ENCODE measurements at regions not wholly inside any gene's neighbourhood (a gene's known extent, or its start where the extent isn't known, plus 50 kb on each side); places are given as distances from the start of the nearest gene placed in this dataset.
"Not testable (repeated sequence)": the region's sequence is repeated elsewhere in the genome, so short reads cannot be mapped to it uniquely, and the experiment has no call there.

- 80% methylated on average over 1 of the region's 3 CpGs for WGBS (ENCODE audit: insufficient coverage, low lambda C conversion rate)
- DNase-seq, result no peak
- Histone ChIP-seq H3K27me3 (ENCODE audit: control insufficient read depth, insufficient read depth, low read length) (no peaks in the 10 kb centered on the region), H3K4me1 (ENCODE audit: control insufficient read depth, insufficient read depth, low read length) (no peaks in the 10 kb centered on the region), H3K27ac (ENCODE audit: low read length) (no peak overlapping the region), H3K9me3 (ENCODE audit: control insufficient read depth, low read depth, low read length) (no peaks in the 10 kb centered on the region), H3K4me3 (ENCODE audit: low read length) (no peak overlapping the region), H3K36me3 (ENCODE audit: control insufficient read depth, insufficient read depth, low read length) (no peaks in the 10 kb centered on the region)
These were observed 219.5 kb downstream of the TMEM161B start for GRCh38 chr5:88049156-88049555.

GRCh38 chr5:88045931-88046461 lies 222.6 kb downstream of the TMEM161B start:
- no peak for DNase-seq

DNA sequence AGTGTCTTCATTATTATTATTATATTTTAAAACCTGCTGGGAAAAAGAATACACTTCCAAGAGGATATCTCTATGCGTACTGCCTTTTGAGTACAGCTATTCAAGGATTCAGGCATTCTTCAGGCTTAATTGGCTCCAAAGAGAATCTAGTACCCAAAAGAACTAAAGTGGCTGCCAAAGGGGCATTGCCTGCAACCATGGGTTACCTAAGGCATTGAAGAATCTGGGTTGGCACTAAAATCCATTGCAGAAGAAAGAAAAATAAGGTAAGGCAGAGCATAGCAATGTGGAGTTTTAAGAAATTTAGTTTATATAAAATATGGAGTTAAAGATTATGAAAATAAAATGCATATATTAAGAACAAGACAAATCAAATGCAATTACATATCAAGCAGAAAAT lies 223.5 kb downstream of the TMEM161B start:
- no CpG with 5 or more reads among the region's 1 CpG for WGBS (ENCODE audit: insufficient coverage, low lambda C conversion rate)
- no peaks in the 10 kb centered on the region for H3K9me3 ChIP-seq (ENCODE audit: control insufficient read depth, low read depth, low read length)
- H3K27me3 ChIP-seq (ENCODE audit: control insufficient read depth, insufficient read depth, low read length), result no peaks in the 10 kb centered on the region
- no peak for DNase-seq
- no peak overlapping the region for H3K4me3 ChIP-seq (ENCODE audit: low read length)
- H3K27ac ChIP-seq (ENCODE audit: low read length), result no peak overlapping the region
- no peaks in the 10 kb centered on the region for H3K36me3 ChIP-seq (ENCODE audit: control insufficient read depth, insufficient read depth, low read length)
- H3K4me1 ChIP-seq (ENCODE audit: control insufficient read depth, insufficient read depth, low read length), result no peaks in the 10 kb centered on the region

More at GRCh38 chr5:88045931-88046461, 222.6 kb downstream of the TMEM161B start:
- H3K4me3 ChIP-seq (ENCODE audit: low read length), result no peak overlapping the region
- H3K27ac ChIP-seq (ENCODE audit: low read length), result no peak overlapping the region
- H3K4me1 ChIP-seq (ENCODE audit: control insufficient read depth, insufficient read depth, low read length), result no peaks in the 10 kb centered on the region
- no peaks in the 10 kb centered on the region for H3K27me3 ChIP-seq (ENCODE audit: control insufficient read depth, insufficient read depth, low read length)
- H3K9me3 ChIP-seq (ENCODE audit: control insufficient read depth, low read depth, low read length), result no peaks in the 10 kb centered on the region
- WGBS (ENCODE audit: insufficient coverage, low lambda C conversion rate), result 93% methylated on average over 2 of the region's 4 CpGs
- H3K36me3 ChIP-seq (ENCODE audit: control insufficient read depth, insufficient read depth, low read length), result no peaks in the 10 kb centered on the region

DNA sequence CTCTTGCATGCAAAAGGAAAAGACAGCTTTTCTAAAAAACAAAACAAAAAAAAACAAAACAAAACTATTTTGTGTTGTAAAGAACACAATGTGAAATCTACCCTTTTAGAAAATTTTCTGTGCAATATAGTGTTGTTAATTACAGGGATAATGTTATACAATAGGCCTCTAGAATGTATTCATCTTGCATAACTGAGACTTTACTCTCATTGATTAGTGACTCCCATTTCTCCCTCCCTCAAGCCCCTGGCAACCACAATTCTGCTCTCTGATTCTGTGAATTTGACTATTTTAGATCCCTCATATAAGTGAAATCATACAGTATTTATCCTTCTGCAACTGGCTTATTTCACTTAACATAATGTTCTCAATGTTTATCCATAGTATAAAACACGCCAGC lies 234.1 kb downstream of the TMEM161B start:
- no peak for DNase-seq
- WGBS (ENCODE audit: insufficient coverage, low lambda C conversion rate), result 50% methylated on average over 1 of the region's 1 CpG
- H3K4me3 ChIP-seq (ENCODE audit: low read length), result no peak overlapping the region
- no peaks in the 10 kb centered on the region for H3K36me3 ChIP-seq (ENCODE audit: control insufficient read depth, insufficient read depth, low read length)
- H3K27ac ChIP-seq (ENCODE audit: low read length), result no peak overlapping the region
- no peaks in the 10 kb centered on the region for H3K27me3 ChIP-seq (ENCODE audit: control insufficient read depth, insufficient read depth, low read length)
- H3K4me1 ChIP-seq (ENCODE audit: control insufficient read depth, insufficient read depth, low read length), result no peaks in the 10 kb centered on the region
- H3K9me3 ChIP-seq (ENCODE audit: control insufficient read depth, low read depth, low read length), result no peaks in the 10 kb centered on the region

GRCh38 chr5:88033191-88033590 lies 235.5 kb downstream of the TMEM161B start:
- Histone ChIP-seq H3K4me3 (ENCODE audit: low read length) (no peak overlapping the region), H3K9me3 (ENCODE audit: control insufficient read depth, low read depth, low read length) (no peaks in the 10 kb centered on the region), H3K27ac (ENCODE audit: low read length) (no peak overlapping the region), H3K27me3 (ENCODE audit: control insufficient read depth, insufficient read depth, low read length) (no peaks in the 10 kb centered on the region), H3K4me1 (ENCODE audit: control insufficient read depth, insufficient read depth, low read length) (no peaks in the 10 kb centered on the region), H3K36me3 (ENCODE audit: control insufficient read depth, insufficient read depth, low read length) (no peaks in the 10 kb centered on the region)
- no CpG with 5 or more reads among the region's 2 CpGs for WGBS (ENCODE audit: insufficient coverage, low lambda C conversion rate)
- DNase-seq, result no peak

DNA sequence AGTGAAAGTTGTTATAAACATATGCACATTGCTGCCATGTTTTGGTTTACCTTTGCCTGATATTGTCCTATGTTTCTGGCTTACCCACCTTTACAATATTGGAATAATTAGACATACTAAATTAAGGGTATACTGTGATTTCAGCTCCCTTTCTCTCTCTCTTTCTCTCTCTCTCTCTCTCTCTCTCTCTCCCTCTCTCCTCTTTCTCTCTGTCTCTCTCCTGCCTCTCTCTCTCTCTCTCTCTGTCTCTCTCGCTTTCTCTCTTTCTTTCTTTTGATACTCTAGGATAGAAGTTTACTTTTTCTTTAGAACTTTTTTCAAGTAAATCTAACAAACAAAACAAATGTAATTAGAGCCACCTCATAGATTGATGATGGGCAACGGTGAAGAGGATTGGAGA lies 239.6 kb downstream of the TMEM161B start:
- H3K27me3 ChIP-seq (ENCODE audit: control insufficient read depth, insufficient read depth, low read length), result no peaks in the 10 kb centered on the region
- DNase-seq, result no peak
- 100% methylated on average over 1 of the region's 2 CpGs for WGBS (ENCODE audit: insufficient coverage, low lambda C conversion rate)
- no peak overlapping the region for H3K27ac ChIP-seq (ENCODE audit: low read length)
- H3K36me3 ChIP-seq (ENCODE audit: control insufficient read depth, insufficient read depth, low read length), result no peaks in the 10 kb centered on the region
- H3K9me3 ChIP-seq (ENCODE audit: control insufficient read depth, low read depth, low read length), result no peaks in the 10 kb centered on the region
- H3K4me1 ChIP-seq (ENCODE audit: control insufficient read depth, insufficient read depth, low read length), result no peaks in the 10 kb centered on the region
- H3K4me3 ChIP-seq (ENCODE audit: low read length), result no peak overlapping the region

DNA sequence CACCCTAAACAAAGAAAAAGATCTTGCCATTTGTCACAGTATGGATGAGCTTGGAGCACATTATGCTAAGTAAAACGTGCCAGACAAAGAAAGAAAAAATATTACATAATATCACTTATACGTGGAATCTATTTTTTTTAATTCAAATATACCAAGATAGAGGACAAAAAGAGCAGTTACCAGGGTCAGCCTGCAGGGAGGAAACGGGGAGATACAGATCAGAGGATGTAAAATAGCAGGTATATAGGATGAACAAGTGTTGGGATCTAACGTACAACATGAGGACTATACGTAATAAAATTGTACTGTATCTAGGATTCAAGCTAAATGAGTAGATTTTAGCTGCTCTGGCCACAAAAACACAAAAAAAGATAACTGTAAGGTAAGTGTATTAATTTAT lies 247.5 kb downstream of the TMEM161B start:
- WGBS (ENCODE audit: insufficient coverage, low lambda C conversion rate), result 95% methylated on average over 3 of the region's 5 CpGs
- H3K9me3 ChIP-seq (ENCODE audit: control insufficient read depth, low read depth, low read length), result no peaks in the 10 kb centered on the region
- H3K4me3 ChIP-seq (ENCODE audit: low read length), result no peak overlapping the region
- H3K27ac ChIP-seq (ENCODE audit: low read length), result no peak overlapping the region
- H3K4me1 ChIP-seq (ENCODE audit: control insufficient read depth, insufficient read depth, low read length), result no peaks in the 10 kb centered on the region
- no peaks in the 10 kb centered on the region for H3K27me3 ChIP-seq (ENCODE audit: control insufficient read depth, insufficient read depth, low read length)
- no peaks in the 10 kb centered on the region for H3K36me3 ChIP-seq (ENCODE audit: control insufficient read depth, insufficient read depth, low read length)
- DNase-seq, result no peak

DNA sequence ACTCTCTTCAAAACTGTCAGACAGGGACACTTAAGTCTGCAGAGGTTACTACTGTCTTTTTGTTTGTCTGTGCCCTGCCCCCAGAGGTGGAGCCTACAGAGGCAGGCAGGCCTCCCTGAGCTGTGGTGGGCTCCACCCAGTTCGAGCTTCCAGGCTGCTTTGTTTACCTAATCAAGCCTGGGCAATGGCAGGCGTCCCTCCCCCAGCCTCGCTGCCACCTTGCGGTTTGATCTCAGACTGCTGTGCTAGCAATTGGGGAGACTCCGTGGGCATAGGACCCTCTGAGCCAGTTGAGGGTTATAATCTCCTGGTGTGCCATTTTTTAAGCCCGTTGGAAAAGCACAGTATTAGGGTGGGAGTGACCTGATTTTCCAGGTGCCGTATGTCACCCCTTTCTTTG lies 253.7 kb downstream of the TMEM161B start:
- not testable (repeated sequence) for H3K27ac ChIP-seq (ENCODE audit: low read length); H3K9me3 ChIP-seq (ENCODE audit: control insufficient read depth, low read depth, low read length); DNase-seq; H3K36me3 ChIP-seq (ENCODE audit: control insufficient read depth, insufficient read depth, low read length); H3K4me1 ChIP-seq (ENCODE audit: control insufficient read depth, insufficient read depth, low read length); H3K27me3 ChIP-seq (ENCODE audit: control insufficient read depth, insufficient read depth, low read length); H3K4me3 ChIP-seq (ENCODE audit: low read length)
- WGBS (ENCODE audit: insufficient coverage, low lambda C conversion rate), result 100% methylated on average over 1 of the region's 7 CpGs

- 59% methylated on average over 2 of the region's 5 CpGs for WGBS (ENCODE audit: insufficient coverage, low lambda C conversion rate)
These were observed 267.8 kb downstream of the TMEM161B start for GRCh38 chr5:88000877-88001276.

GRCh38 chr5:87997662-87998061 lies 271.0 kb downstream of the TMEM161B start:
- no peak overlapping the region for H3K4me3 ChIP-seq (ENCODE audit: low read length)
- H3K4me1 ChIP-seq (ENCODE audit: control insufficient read depth, insufficient read depth, low read length), result no peaks in the 10 kb centered on the region
- WGBS (ENCODE audit: insufficient coverage, low lambda C conversion rate), result 78% methylated on average over 1 of the region's 3 CpGs
- no peaks in the 10 kb centered on the region for H3K27me3 ChIP-seq (ENCODE audit: control insufficient read depth, insufficient read depth, low read length)
- H3K36me3 ChIP-seq (ENCODE audit: control insufficient read depth, insufficient read depth, low read length), result no peaks in the 10 kb centered on the region
- DNase-seq, result no peak
- no peaks in the 10 kb centered on the region for H3K9me3 ChIP-seq (ENCODE audit: control insufficient read depth, low read depth, low read length)
- H3K27ac ChIP-seq (ENCODE audit: low read length), result no peak overlapping the region

More at GRCh38 chr5:88000877-88001276, 267.8 kb downstream of the TMEM161B start:
- no peaks in the 10 kb centered on the region for H3K36me3 ChIP-seq (ENCODE audit: control insufficient read depth, insufficient read depth, low read length)
- H3K4me1 ChIP-seq (ENCODE audit: control insufficient read depth, insufficient read depth, low read length), result no peaks in the 10 kb centered on the region
- H3K9me3 ChIP-seq (ENCODE audit: control insufficient read depth, low read depth, low read length), result no peaks in the 10 kb centered on the region
- DNase-seq, result no peak
- H3K27me3 ChIP-seq (ENCODE audit: control insufficient read depth, insufficient read depth, low read length), result no peaks in the 10 kb centered on the region
- H3K4me3 ChIP-seq (ENCODE audit: low read length), result no peak overlapping the region
- H3K27ac ChIP-seq (ENCODE audit: low read length), result no peak overlapping the region

GRCh38 chr5:87966213-87966612 lies 302.4 kb downstream of the TMEM161B start:
- Histone ChIP-seq H3K4me1 (ENCODE audit: control insufficient read depth, insufficient read depth, low read length) (no peaks in the 10 kb centered on the region), H3K27ac (ENCODE audit: low read length) (no peak overlapping the region), H3K9me3 (ENCODE audit: control insufficient read depth, low read depth, low read length) (no peaks in the 10 kb centered on the region), H3K36me3 (ENCODE audit: control insufficient read depth, insufficient read depth, low read length) (no peaks in the 10 kb centered on the region), H3K27me3 (ENCODE audit: control insufficient read depth, insufficient read depth, low read length) (no peaks in the 10 kb centered on the region), H3K4me3 (ENCODE audit: low read length) (no peak overlapping the region)
- DNase-seq, result no peak
- 40% methylated on average over 2 of the region's 2 CpGs for WGBS (ENCODE audit: insufficient coverage, low lambda C conversion rate)
